GM19452 (cell line): ENCODE measurements at regions not wholly inside any gene's neighbourhood (a gene's known extent, or its start where the extent isn't known, plus 50 kb on each side); places are given as distances from the start of the nearest gene placed in this dataset.
"Not testable (repeated sequence)": the region's sequence is repeated elsewhere in the genome, so short reads cannot be mapped to it uniquely, and the experiment has no call there.

Source experiments
- ATAC-seq: cut with Tn5 transposase; IDR thresholded peaks from one replicate; pipeline ENCODE4 v1.9.1; 2021; ENCODE audit not compliant: unreplicated experiment

DNA sequence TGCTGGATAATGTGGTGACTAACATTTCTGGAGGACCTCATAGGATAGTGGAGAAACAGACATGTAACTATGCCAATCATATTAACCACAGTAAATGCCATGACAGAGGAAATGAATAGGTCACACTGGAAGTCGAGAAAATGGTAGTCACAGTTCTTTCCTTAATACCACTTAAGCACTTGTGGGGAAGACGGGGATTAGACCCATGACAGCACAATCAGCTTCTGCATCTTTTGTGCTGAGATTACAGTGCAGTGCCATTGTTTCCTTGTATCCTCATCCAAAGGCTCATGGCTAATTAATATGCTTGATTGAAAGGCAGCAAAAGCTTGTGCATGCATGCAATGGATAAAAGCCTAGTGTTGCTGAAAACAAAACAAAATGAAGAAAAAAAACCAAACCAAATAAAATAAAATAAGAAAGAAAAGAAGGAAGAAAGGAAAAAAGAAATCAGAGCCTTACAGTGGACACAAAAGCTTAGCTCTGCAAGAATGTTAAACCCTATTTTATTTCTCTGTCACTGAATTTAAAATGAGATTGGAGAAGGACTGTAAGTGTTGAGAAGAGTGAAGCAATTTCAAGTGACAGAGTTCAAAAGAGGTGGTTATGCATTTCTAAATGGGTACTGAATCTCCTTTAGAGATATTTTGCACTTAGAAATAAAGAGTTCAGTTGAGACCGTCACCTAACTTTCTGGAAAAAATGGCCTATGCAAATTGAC lies 1011.9 kb downstream of the CDH8 start:
- no peak for ATAC-seq

DNA sequence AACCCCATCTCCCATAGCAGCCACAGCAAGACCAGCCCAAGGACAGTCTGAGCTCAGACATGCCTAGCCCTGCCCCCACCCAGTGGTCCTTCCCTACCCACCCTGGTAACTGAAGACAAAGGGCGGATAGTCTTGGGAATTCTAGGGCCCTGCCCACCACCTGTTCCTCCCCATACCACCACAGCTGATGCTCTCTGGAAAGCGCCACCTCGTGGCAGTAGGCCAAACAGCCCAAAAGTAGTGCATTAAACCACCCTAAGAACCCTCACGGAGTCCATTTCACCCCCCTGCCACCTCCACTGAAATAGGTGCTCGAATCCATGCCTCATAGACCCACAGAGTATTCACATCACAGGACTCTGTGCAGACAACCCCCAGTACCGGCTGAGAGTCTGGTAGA lies 1021.4 kb downstream of the CDH8 start:
- ATAC-seq: no peak

DNA sequence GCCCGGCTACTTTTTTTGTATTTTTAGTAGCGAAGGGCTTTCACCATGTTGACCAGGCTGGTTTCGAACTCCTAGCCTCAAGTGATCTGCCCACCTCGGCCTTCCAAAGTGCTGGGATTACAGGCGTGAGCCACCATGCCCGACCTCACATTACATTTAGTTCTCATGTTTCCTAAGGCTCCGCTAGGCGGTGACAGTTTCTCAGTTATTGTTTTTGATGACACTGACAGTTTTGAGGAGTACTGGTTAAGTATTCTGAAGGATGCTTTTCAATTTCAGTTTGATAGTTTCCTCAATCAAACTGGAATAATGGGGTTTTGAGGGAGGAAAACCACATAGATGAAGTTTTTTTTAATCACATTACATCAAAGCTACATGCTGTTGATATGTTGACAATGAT lies 1028.5 kb downstream of the CDH8 start:
- no peak for ATAC-seq

DNA sequence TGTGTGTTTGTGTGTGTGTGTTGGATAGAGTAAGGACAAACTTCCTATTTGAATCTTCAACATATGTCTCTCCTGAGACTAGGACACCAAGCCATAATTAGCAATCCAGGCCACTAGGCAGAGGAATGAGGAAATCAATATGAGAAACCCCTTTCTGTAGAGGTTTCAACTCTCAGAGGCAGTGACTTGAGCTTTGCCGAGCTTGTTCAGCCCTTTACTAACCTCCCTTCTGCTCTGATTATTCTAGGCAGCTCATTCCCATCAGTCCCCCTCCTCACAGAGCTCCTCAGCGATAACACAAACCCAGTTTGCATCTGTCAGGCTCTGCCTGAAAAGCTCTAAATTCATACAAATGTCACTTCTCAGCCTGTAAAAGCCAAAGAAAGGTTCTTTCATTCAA lies 1030.3 kb downstream of the CDH8 start:
- no peak for ATAC-seq

DNA sequence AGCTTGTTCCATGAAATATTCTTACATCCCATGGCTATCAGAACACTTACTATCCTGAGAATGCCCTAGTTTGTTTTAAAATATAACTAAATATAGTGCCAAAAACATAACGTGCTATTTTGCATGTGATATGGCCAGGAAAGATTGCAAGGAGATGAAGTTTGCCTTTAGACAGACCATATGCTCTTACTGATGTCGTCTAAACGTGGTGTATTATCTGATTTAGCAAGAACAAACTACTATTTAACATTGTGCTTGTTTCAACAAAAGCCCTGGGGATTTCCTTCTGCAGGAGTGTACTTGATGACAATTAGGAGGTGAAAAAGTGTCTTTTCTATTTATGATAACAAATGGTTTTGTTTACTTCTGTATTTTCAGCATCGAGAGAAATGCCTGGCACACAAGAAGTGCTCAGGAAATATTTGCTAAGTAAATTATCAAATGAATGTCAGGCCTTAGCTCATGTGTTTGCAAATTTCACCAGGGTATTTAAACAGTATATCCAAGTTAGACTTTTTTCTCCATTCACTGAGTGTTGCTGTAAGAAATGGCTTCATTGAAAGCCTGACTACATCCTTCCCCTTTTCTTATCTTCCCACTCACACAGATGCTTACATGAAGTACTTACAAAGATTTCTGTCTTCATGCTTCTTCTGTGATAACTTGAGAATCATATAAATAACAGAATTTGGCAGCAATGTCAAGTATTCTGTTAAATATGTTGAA lies 1033.6 kb downstream of the CDH8 start:
- no peak for ATAC-seq

DNA sequence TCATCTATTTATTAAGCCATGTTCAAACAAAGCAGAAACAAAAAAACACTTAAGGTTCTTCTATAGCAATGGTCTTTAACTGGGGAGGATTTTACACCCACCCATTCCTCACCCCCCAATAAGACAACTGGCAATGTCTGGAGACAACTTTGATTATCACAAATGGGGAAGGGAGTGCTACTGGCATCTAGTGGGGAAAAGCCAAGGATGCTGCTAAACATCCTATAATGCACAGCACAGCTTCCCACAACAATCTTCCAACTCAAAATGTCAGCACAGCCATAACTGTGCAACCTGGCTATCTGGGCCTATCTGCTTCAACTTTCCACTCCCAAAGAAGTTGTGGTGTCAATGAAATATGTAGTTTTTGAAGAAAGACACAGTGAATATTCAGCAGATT lies 1044.4 kb downstream of the CDH8 start:
- no peak for ATAC-seq

DNA sequence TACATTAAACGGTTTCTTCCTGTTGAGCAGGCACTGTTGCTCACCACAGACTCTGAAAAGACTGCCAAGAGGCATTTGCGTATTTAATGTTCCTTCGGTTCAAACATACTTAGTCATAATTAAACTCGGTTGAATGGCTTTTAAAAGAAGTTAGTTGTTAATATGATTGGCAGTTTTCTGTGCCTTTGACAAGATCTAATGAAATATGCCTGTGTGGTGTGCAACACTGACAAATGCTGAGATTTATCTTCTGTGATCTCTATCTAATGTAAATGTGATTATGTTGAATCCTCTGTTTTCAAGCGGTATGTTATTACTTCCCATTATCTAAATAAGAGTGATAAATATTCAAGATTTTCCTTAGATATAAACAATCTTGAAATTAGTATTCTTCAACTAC lies 1046.6 kb downstream of the CDH8 start:
- no peak for ATAC-seq

DNA sequence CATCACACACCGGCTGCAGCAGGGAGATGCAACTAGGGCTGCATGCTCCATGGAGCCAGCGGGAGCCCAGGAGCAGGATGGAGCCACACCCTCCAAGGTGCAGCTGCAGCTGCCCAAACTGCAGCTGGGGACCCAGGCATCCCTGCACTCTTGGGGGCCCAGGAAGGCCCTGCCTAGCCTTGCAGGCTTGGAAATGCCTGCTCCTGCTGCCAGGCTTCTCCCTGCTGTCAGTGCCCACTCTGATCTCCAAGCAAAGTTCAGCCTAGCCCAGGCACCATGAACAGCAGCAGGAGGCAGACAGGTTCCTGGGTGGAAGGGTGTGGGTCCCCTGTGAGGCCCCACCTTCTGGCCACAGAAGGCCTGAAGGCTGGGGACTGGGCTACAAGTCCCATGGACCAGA lies 1057.1 kb downstream of the CDH8 start:
- no peak for ATAC-seq

DNA sequence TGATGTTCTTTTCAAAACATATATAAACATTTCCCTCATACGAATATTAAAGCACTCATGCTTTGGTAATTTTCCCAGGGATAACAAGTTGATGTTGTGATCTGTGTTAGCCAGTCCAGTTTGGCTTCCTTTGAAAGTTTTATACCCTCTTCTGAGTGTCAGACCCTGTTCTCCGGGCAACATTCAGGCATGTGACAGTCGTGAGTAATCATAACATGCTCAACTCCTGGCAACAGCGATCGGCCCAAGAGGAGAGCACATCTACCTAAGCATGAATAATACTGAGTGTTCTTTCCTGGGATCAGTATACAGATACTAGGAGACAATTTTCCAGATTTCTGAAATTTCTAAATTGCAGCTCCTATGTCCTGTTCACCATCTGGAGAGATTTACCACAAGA lies 1086.4 kb downstream of the CDH8 start:
- no peak for ATAC-seq

DNA sequence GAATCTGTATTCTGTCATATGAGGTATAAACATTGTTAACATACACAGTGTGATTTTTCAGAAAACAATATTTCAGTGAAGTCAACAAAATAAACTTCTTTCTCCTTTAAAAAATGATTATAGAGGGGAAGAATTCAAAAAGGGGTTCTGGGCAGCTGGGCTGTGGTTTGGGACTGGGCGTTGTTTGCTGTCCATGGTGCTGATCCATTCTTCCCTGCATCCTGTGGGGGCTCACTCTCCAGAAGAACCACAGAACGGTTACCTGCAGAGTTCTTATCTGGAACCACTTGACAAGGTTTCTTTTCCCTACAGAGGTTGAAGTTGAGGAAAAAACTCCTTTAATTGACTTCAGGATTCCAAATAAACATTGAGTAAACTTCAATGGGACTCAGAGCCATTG lies 1091.0 kb downstream of the CDH8 start:
- ATAC-seq: no peak

DNA sequence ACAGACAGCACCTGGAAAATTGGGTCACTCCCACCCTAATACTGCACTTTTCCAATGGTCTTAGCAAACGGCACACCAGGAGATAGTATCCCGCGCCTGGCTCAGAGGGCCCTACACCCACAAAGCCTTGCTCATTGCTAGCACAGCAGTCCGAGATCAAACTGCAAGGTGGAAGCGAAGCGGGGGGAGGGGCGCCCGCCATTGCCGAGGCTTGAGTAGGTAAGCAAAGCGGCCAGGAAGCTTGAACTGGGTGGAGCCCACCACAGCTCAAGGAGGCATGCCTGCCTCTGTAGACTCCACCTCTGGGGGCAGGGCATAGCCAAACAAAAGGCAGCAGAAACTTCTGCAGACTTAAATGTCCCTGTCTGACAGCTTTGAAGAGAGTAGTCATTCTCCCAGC lies 1100.0 kb downstream of the CDH8 start:
- ATAC-seq: not testable (repeated sequence)

DNA sequence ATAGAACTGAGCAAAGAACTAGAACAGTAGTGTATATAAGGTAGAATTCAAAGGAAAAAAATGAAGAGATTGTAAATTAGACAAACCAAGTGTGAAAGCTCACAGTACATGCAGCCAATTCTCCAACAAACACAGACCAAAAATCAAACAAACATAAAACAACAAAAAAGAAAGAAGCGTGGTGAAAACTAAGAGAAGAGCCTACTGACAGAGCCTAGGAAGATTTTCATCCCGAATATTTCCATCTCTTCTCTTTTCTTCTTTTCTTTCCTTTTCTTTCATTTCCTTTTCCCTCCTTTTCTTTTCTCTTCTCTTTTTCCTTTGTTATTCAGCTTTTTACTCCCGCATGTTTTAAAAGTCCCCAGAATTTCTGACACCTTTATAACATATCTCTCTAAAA lies 1103.6 kb downstream of the CDH8 start:
- ATAC-seq: no peak

DNA sequence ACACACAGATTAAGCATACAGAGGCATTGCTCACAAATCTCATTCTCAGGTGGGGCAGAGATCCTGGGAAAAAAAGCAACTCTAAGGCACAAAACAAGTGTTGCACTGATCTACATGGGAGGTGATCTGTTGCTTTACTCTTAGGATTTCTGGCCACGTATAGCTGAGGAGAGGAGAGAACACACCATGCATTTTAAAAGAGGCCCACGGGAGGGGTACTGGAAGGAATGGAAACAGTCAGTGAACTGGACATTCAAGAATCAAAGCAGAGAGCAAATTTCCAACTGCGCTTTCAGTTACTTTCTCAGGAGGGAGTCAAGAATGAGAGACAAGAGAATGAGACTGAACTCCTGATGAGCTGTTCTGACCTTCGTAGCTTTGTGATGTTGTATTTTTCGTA lies 1105.9 kb downstream of the CDH8 start:
- ATAC-seq: no peak

DNA sequence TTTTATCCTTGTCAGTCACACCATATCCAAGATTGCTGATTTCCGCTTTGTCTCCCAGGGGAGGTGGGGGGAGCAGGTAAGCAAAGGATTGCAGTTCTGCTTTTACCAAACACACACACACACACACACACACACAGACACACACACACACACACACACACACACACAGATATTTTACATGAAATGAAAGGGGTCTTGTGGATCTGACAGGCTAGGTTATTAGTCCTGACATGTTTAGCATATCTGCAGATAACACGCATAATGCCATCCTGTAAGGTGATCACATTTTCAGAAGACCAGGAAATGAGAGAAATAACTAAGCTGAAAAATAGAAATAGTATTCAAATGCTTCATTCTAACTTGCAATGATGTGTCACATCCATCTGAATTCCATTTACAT lies 1113.3 kb downstream of the CDH8 start:
- no peak for ATAC-seq

DNA sequence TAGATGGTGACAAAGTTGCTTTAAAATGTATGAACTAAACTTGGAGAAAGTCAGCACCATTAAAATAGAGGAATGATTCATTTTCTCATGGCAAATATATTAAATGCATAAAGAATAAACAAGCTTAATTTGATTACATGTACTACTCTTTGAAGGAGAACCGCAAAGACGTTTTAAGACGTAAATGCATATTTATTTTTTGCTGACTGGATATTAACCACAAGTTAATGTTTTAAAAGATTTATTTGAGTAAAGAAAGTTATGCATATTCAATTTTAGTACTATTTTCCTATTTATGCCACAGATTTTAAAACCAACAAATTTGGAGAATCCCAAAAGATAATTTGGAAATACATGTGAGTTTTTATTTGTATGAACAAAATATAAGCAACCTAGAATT lies 1121.9 kb downstream of the CDH8 start:
- ATAC-seq: no peak

DNA sequence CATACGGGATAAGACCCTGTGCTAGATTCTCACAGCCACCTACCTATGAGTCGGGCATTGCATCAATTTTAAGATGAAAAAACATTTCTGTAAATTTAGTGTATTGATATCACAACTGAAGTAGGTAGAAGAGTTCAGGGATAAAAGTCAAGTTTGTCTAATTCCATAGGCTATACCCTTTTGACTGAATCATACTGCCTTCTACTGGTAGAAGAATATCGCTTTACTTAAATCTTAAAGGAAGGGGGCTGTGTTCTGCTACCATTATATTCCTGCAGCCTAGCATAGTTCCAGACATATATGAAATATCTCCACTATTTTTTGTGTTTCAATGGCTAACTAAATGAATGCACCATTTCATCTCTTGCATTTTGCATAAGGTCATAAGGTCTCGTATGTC lies 1128.6 kb downstream of the CDH8 start:
- no peak for ATAC-seq

DNA sequence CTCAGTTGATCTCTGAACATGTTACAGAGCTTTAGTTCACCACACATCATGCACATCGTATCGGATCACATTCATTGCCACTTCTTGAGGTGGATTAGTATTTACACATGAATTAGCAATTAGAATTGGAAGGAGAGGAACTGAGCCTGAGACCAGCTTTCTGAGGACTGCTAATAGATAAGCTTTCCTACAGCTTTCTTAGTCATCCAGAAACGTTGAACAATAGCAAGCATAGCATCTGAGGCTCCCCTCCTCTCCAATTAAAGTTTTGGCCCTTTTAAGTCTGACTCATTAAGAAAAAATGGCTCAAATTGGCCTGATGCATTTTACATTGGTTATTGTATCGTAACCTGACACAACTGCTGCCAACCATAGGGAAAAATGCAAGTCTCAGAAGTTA lies 1130.4 kb downstream of the CDH8 start:
- no peak for ATAC-seq

DNA sequence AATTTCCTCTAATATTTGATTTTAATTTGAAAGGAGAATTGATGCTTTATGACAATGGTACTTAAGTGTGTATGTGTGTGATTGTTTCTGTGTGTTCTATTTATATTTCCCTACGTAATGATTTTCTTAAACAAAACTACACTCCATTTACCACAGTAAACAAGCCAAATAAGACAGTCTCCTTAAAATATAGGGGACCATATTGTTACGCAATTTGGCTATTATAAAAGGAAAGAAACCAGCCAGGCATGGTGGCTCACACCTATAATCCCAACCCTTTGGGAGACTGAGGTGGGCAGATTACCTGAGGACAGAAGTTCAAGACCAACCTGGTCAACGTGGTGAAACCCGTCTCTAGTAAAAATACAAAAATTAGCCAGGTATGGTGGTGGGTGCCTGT lies 1134.1 kb downstream of the CDH8 start:
- no peak for ATAC-seq

DNA sequence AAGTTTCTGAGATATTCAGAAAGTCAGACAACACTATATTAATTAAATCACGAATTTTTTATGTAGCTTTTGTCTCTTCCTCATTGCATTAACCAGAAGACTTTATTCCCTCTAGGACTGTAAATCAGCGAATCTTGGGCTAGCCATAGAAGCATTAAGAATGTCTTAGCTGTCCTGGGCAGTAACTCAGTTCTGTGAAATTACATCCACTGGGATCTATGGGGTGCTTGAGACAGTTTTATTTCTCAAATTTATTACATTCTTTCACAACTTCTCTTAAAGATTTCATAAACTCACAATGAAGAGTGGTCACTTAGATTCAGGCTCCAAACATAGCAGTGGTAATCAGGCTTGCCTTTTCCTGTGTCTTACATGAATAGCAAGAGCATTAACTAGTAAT lies 1153.4 kb downstream of the CDH8 start:
- no peak for ATAC-seq

DNA sequence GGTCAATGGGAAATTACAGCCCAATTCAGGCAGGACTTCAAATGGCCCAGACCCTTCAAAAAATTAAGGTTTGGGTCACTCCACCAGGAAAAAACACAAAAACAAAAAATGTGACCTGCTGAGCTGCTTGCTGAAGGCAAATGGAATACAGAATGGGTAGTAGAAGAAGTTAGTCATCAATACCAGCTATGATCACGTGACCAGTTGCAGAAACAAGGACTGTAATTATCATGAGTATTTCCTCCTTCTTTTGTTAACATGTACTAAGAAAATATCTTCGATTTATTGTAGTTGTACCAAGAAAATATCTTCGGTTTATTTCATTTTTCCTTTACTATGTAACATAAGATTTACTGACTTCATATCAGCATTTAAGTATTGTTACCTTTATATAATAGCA lies 1183.6 kb downstream of the CDH8 start:
- no peak for ATAC-seq

DNA sequence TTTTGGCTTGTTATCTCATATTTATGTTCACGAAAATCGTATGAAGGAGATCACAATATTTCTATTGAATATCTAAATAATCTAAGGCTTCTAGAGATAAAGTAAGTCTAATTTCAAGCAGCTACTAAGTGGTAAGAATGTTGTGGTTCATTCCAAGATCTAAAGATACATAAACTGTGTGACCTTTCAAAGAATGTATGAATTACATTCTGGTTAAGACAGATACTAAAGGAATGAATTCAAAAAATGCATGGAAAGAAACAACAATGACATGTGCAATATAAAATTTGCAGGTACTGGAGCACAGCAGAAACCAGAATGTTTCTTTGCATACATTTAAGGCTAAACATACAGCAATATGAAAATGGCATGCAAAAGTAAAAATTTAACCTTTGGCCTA lies 1214.6 kb downstream of the CDH8 start:
- no peak for ATAC-seq

DNA sequence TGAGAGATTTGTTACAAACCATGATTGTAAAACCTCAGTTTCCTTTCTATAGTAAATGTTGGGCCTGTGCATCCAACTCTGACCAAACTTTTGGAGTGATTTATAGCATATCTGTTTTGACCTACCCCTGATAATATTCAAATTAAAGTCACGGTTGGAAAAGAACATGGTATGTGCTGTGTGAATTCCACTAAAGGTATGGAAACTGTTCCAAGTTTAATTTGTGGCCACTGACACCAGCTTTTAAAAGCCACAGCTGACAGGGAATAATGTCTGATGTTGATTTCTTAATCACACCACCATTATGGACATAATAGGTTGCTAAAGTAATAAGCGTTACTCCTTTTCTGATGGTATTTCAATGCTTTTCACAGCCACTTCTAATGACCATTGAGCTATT lies 1215.9 kb downstream of the CDH8 start:
- ATAC-seq: no peak

DNA sequence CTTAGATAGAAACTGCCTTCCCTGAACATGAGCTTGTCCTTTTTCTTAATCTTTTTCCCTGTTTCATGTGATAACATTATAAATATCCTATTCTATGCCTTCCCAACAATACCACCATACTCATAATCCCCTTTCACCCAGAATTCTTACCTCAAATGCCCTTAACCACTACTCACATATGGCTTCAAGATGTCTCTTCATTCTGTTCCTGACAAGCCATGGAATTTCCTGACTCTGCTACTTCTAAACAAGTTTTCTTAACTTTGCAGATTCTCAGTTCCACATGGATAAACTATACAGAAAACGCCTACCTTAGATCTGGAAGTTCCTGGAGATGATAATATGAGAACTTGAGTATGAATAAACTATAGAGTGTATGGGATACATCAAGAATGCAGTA lies 1217.8 kb downstream of the CDH8 start:
- no peak for ATAC-seq
